ENCODE measurements at regions not wholly inside any gene's neighbourhood (a gene's known extent, or its start where the extent isn't known, plus 50 kb on each side); places are given as distances from the start of the nearest gene placed in this dataset.

DNA sequence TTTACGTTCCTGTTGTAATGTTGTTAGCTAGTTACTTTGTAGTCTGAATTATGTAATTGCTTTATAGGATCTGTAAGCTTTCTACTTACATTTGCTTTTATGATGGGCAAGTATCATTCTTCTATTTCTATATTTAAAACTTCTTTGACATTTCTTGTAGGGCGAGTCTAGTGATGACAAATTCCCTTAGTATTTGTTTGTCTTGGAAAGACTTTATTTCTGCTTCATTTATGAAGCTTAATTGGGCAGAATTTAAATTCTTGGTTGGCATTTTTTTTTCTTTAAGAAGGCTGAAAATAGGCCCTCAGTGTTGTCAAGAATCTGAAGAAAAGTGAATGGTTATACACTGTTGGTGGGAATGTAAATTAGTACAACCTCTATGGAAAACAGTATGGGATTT, 506.3 kb downstream of the TENT5A start (continued):
- TF ChIP-seq NRF1 (IDR thresholded peaks at IDR 0.05; ENCODE audit: low read depth, low read length) (no peak), EP300 (IDR thresholded peaks at IDR 0.05; ENCODE audit: borderline replicate concordance in 1 of 2, low read depth in 1 of 2, low read length in 1 of 2) (no peak)

DNA sequence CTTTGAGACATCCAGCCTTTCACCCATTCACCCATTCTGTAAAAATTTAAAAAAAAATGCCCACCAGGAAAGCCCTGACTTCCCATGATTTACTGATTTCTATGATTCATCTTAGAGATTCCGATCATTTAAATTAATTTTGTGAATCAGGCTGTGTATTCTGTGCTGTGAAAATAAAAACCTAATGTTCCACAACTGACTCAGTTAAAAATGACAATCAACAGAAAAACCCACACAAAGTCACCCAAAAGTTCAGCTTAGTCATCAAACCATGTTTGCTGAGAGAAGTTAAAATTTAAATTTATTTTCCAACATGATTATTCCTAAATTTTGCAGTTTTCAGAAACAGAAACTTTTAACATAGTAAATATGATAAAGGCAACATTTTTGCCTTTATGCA, 509.9 kb downstream of the TENT5A start:
- H4K20me1 ChIP-seq (ENCODE audit: insufficient read depth): no peaks in the 10 kb centered on the region
- no peak overlapping the region for H3K4me2 ChIP-seq
- no peaks in the 10 kb centered on the region; the same call in 1 of the 2 replicates for H3K9me2 ChIP-seq
- peak overlapping the region in 1 of 2 experiments; percentile 58; a peak in 2 of 4 replicates for H3K27ac ChIP-seq (ENCODE audit: low read depth in 2 of 2, low read length in 1 of 2)
- peaks cover 5% of the 10 kb centered on the region; the same call in 1 of the 2 replicates for H3K9me3 ChIP-seq
- H3K4me3 ChIP-seq (ENCODE audit: low read depth in 2 of 2, low read length in 1 of 2): no peak overlapping the region
- 17% methylated on average over 1 of the region's 1 CpG for WGBS (ENCODE audit: low lambda C conversion rate)
- no peak overlapping the region for H2AFZ ChIP-seq (ENCODE audit: low read depth)
- ChIA-PET CTCF (interaction anchor here (1.6 to 1.9 kb wide), 2 partner anchors 9 to 36 kb away, joined by 5 to 6 read pairs; no protein-coding TSS in a partner anchor), POLR2A (no interaction called here)
- H3K4me1 ChIP-seq (ENCODE audit: control insufficient read depth in 1 of 2, insufficient read depth in 2 of 2, low read depth in 1 of 2, low read length in 1 of 2): peaks cover 2 to 6% of the 10 kb centered on the region in 2 experiments; a peak in 3 of 4 replicates
- H3K79me2 ChIP-seq (ENCODE audit: insufficient read depth): no peaks in the 10 kb centered on the region
- DNase-seq: no peak
- H3K36me3 ChIP-seq (replicated peaks in 1 of 2; ENCODE audit: control insufficient read depth in 1 of 2, insufficient read depth in 2 of 2, low read length in 1 of 2): no peaks in the 10 kb centered on the region
- TF ChIP-seq, protein P1, sequence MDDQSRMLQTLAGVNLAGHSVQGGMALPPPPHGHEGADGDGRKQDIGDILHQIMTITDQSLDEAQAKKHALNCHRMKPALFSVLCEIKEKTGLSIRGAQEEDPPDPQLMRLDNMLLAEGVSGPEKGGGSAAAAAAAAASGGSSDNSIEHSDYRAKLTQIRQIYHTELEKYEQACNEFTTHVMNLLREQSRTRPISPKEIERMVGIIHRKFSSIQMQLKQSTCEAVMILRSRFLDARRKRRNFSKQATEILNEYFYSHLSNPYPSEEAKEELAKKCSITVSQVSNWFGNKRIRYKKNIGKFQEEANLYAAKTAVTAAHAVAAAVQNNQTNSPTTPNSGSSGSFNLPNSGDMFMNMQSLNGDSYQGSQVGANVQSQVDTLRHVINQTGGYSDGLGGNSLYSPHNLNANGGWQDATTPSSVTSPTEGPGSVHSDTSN (IDR thresholded peaks at IDR 0.05): peak; percentile 28
- TF ChIP-seq, protein P2, sequence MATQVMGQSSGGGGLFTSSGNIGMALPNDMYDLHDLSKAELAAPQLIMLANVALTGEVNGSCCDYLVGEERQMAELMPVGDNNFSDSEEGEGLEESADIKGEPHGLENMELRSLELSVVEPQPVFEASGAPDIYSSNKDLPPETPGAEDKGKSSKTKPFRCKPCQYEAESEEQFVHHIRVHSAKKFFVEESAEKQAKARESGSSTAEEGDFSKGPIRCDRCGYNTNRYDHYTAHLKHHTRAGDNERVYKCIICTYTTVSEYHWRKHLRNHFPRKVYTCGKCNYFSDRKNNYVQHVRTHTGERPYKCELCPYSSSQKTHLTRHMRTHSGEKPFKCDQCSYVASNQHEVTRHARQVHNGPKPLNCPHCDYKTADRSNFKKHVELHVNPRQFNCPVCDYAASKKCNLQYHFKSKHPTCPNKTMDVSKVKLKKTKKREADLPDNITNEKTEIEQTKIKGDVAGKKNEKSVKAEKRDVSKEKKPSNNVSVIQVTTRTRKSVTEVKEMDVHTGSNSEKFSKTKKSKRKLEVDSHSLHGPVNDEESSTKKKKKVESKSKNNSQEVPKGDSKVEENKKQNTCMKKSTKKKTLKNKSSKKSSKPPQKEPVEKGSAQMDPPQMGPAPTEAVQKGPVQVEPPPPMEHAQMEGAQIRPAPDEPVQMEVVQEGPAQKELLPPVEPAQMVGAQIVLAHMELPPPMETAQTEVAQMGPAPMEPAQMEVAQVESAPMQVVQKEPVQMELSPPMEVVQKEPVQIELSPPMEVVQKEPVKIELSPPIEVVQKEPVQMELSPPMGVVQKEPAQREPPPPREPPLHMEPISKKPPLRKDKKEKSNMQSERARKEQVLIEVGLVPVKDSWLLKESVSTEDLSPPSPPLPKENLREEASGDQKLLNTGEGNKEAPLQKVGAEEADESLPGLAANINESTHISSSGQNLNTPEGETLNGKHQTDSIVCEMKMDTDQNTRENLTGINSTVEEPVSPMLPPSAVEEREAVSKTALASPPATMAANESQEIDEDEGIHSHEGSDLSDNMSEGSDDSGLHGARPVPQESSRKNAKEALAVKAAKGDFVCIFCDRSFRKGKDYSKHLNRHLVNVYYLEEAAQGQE (IDR thresholded peaks at IDR 0.05; ENCODE audit: low read depth, low read length): no peak
- TF ChIP-seq TCF12 (IDR thresholded peaks at IDR 0.05) (peak; percentile 40), EP300 (IDR thresholded peaks at IDR 0.05; ENCODE audit: borderline replicate concordance in 1 of 2, low read depth in 1 of 2, low read length in 1 of 2) (peak; percentile 12 to 34; a peak in 2 of 4 replicates)
- H3K9ac ChIP-seq: no peak overlapping the region
- H3F3A ChIP-seq (replicated peaks; ENCODE audit: insufficient read depth): peaks cover 22% of the 10 kb centered on the region
- no peaks in the 10 kb centered on the region for H3K27me3 ChIP-seq (ENCODE audit: insufficient read depth)

DNA sequence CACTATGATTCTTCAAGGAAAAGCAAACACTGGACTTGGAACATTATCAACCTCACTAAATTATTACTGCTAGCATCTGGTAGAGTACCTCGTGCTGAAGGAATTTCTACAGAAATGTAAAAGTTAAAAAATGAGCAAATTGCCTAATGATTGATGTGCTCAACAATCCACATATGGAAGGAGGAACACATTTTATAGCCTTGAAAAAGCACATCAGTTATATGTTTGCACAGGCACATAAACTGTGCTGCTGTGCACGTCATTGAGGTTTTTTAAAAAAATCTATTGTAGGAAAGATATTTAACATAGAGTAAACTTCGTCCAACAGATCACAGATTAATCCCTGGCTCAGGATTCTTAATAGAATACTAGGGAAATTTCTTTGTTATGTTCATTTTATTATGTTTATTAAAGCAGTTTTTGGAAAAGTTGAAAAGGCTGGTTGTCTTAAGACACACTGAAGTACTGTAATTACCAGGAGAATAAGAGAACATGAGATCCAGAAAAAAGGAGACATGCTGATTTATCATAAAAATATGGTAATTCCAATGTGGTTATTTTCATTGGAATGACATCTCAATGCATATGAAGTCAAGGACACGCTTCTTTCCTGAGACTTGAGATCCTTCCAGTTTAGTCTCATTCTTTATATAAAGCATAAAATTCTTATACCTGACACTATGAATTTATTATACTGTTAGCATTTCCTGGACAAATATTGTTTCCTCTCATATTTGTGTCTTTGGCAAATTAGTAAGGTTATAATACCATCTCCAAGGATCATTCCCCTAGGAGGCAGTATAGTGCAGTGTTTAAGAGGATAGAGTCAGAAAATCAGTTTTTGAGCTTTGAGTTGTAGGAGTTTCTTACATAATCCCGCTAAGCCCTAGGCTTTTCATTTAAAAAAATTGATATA, 511.1 kb downstream of the TENT5A start:
- no peaks in the 10 kb centered on the region for H3K79me2 ChIP-seq (ENCODE audit: insufficient read depth)
- 50% methylated on average over 5 of the region's 5 CpGs for WGBS (ENCODE audit: low lambda C conversion rate)
- peaks cover 2 to 6% of the 10 kb centered on the region in 2 experiments; a peak in 3 of 4 replicates for H3K4me1 ChIP-seq (ENCODE audit: control insufficient read depth in 1 of 2, insufficient read depth in 2 of 2, low read depth in 1 of 2, low read length in 1 of 2)
- no peak overlapping the region for H3K4me2 ChIP-seq
- peak; percentile 23 for DNase-seq
- ChIA-PET CTCF (interaction anchor here (0.6 to 1.9 kb wide), 6 partner anchors 8 to 513 kb away, joined by 3 to 7 read pairs (median 4); no protein-coding TSS in a partner anchor), POLR2A (no interaction called here)
- H3K36me3 ChIP-seq (replicated peaks in 1 of 2; ENCODE audit: control insufficient read depth in 1 of 2, insufficient read depth in 2 of 2, low read length in 1 of 2): no peaks in the 10 kb centered on the region
- H3K9me2 ChIP-seq: no peaks in the 10 kb centered on the region
- TF ChIP-seq, protein P3, sequence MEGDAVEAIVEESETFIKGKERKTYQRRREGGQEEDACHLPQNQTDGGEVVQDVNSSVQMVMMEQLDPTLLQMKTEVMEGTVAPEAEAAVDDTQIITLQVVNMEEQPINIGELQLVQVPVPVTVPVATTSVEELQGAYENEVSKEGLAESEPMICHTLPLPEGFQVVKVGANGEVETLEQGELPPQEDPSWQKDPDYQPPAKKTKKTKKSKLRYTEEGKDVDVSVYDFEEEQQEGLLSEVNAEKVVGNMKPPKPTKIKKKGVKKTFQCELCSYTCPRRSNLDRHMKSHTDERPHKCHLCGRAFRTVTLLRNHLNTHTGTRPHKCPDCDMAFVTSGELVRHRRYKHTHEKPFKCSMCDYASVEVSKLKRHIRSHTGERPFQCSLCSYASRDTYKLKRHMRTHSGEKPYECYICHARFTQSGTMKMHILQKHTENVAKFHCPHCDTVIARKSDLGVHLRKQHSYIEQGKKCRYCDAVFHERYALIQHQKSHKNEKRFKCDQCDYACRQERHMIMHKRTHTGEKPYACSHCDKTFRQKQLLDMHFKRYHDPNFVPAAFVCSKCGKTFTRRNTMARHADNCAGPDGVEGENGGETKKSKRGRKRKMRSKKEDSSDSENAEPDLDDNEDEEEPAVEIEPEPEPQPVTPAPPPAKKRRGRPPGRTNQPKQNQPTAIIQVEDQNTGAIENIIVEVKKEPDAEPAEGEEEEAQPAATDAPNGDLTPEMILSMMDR (IDR thresholded peaks at IDR 0.05): peak; percentile 65
- TF ChIP-seq RXRA (IDR thresholded peaks at IDR 0.05; ENCODE audit: borderline replicate concordance, low read depth) (no peak), SMC3 (IDR thresholded peaks at IDR 0.05; ENCODE audit: low read depth, low read length) (peak; percentile 39; the same call in 1 of the 2 replicates), GATA2 (CRISPR knock-in tag; IDR thresholded peaks at IDR 0.05) (no peak), RAD21 (IDR thresholded peaks at IDR 0.05; ENCODE audit: low read length) (peak; percentile 66)
- TF ChIP-seq, protein P1 (IDR thresholded peaks at IDR 0.05): no peak
- H2AFZ ChIP-seq (ENCODE audit: low read depth): no peak overlapping the region
- peaks cover 22% of the 10 kb centered on the region for H3F3A ChIP-seq (replicated peaks; ENCODE audit: insufficient read depth)
- no peaks in the 10 kb centered on the region for H4K20me1 ChIP-seq (ENCODE audit: insufficient read depth)
- no peaks in the 10 kb centered on the region for H3K27me3 ChIP-seq (ENCODE audit: insufficient read depth)
- no peaks in the 10 kb centered on the region for H3K9me3 ChIP-seq
- H3K27ac ChIP-seq (ENCODE audit: low read depth in 2 of 2, low read length in 1 of 2): peak overlapping the region in 1 of 2 experiments; percentile 58; a peak in 1 of 4 replicates
- no peak overlapping the region for H3K9ac ChIP-seq
- H3K4me3 ChIP-seq (ENCODE audit: low read depth in 2 of 2, low read length in 1 of 2): no peak overlapping the region
